Vagina (tissue), 2 donors: ENCODE measurements at regions not wholly inside any gene's neighbourhood (a gene's known extent, or its start where the extent isn't known, plus 50 kb on each side); places are given as distances from the start of the nearest gene placed in this dataset.

Source experiments
- DNase-seq, 2 donors: peaks; one replicate each; pipeline ENCODE4 v3.0.0-alpha.2; 2017; ENCODE audit errors: extremely low spot score in 2 of 2
- H3K27ac ChIP-seq: fragments of 200-600 bp; sonication (generic); one replicate; pipeline ENCODE4 v1.5.1; 2019
- H3K27me3 ChIP-seq: fragments of 200-600 bp; sonication (generic); one replicate; pipeline ENCODE4 v1.5.1; 2019
- H3K36me3 ChIP-seq, 2 donors: fragments of 200-600 bp; sonication (generic); one replicate each; pipeline ENCODE4 v1.5.1; 2017 to 2019
- H3K4me1 ChIP-seq: fragments of 200-600 bp; sonication (generic); one replicate; pipeline ENCODE4 v1.5.1; 2019
- H3K4me3 ChIP-seq, 2 donors: fragments of 200-600 bp; sonication (generic); 1 replicate in 1 of 2; 2 replicates in 1 of 2; pipeline ENCODE4 v1.5.1; 2016 to 2019
- H3K9me3 ChIP-seq: fragments of 200-600 bp; sonication (generic); one replicate; pipeline ENCODE4 v1.5.1; 2019
- POLR2A ChIP-seq, 2 donors: fragments of 450-650 bp; IDR thresholded peaks; one replicate each; pipeline ENCODE4 v1.6.1; 2017; ENCODE audit warnings: antibody characterized with exemption in 2 of 2, mild to moderate bottlenecking in 2 of 2, moderate library complexity in 2 of 2
- POLR2AphosphoS5 ChIP-seq, 2 donors: sonication (generic); formaldehyde crosslinking; IDR thresholded peaks; one replicate each; pipeline ENCODE4 v1.9.0; 2017; ENCODE audit warnings: antibody characterized with exemption in 2 of 2, mild to moderate bottlenecking in 2 of 2, low read depth in 1 of 2; ENCODE audit not compliant: insufficient read depth in 1 of 2
- intact Hi-C: fragments of 100-400 bp; cut with DNase I; formaldehyde crosslinking; loops from one replicate; pipeline ENCODE4 v1.15.1; 2023
- TF ChIP-seq, protein P1 (sequence below), 3 experiments: fragments of 450-650 bp in 2 of 3; fragments of 200-600 bp in 1 of 3; sonication (generic) in 1 of 3; IDR thresholded peaks; one replicate each; pipeline ENCODE4 v1.5.1; 2017 to 2019; ENCODE audit warnings: antibody characterized with exemption in 3 of 3, mild to moderate bottlenecking in 2 of 3, moderate library complexity in 2 of 3

DNA sequence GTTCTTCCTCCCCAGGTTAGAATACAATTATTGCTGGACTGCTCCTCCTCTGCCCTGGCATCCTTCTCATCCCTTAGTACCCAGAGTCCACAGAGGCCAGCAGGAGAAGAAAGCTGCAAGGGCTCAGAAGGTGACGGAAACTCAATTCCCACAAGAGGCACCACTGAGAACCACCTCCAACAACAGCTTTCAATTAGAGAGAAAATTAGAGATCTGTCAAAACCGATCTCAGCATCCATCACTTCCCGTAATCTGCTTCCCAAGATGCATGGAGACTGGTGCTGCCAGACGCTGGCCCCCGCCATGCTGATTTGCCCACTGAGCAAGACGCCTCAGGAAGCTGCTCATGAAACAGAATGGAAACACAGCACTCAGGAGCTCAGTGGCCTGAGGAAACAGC lies 135.0 kb upstream of the PRICKLE2 start:
- no peaks in the 10 kb centered on the region for H3K36me3 ChIP-seq
- intact Hi-C loops, result no loop called here
- H3K27me3 ChIP-seq, result no peaks in the 10 kb centered on the region
- no peaks in the 10 kb centered on the region for H3K4me1 ChIP-seq
- no peak overlapping the region for H3K4me3 ChIP-seq
- TF ChIP-seq, protein P1, sequence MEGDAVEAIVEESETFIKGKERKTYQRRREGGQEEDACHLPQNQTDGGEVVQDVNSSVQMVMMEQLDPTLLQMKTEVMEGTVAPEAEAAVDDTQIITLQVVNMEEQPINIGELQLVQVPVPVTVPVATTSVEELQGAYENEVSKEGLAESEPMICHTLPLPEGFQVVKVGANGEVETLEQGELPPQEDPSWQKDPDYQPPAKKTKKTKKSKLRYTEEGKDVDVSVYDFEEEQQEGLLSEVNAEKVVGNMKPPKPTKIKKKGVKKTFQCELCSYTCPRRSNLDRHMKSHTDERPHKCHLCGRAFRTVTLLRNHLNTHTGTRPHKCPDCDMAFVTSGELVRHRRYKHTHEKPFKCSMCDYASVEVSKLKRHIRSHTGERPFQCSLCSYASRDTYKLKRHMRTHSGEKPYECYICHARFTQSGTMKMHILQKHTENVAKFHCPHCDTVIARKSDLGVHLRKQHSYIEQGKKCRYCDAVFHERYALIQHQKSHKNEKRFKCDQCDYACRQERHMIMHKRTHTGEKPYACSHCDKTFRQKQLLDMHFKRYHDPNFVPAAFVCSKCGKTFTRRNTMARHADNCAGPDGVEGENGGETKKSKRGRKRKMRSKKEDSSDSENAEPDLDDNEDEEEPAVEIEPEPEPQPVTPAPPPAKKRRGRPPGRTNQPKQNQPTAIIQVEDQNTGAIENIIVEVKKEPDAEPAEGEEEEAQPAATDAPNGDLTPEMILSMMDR (IDR thresholded peaks at IDR 0.05), result no peak
- TF ChIP-seq POLR2AphosphoS5 (IDR thresholded peaks at IDR 0.05; ENCODE audit: insufficient read depth in 1 of 2, low read depth in 1 of 2) (no peak), POLR2A (IDR thresholded peaks at IDR 0.05) (no peak)
- DNase-seq, result no peak
- no peak overlapping the region for H3K27ac ChIP-seq
- no peaks in the 10 kb centered on the region for H3K9me3 ChIP-seq

- H3K27ac ChIP-seq, result no peak overlapping the region
- H3K27me3 ChIP-seq, result no peaks in the 10 kb centered on the region
- no peaks in the 10 kb centered on the region for H3K9me3 ChIP-seq
- TF ChIP-seq, protein P1 (IDR thresholded peaks at IDR 0.05), result no peak
- TF ChIP-seq POLR2A (IDR thresholded peaks at IDR 0.05), result no peak
- no peak for TF ChIP-seq POLR2AphosphoS5 (IDR thresholded peaks at IDR 0.05; ENCODE audit: insufficient read depth in 1 of 2, low read depth in 1 of 2)
- no peaks in the 10 kb centered on the region for H3K36me3 ChIP-seq
- DNase-seq, result no peak
- intact Hi-C loops, result no loop called here
- peaks cover under 1% of the 10 kb centered on the region for H3K4me1 ChIP-seq
- H3K4me3 ChIP-seq, result no peak overlapping the region
Measured at GRCh38 chr3:64359735-64360134, 134.5 kb upstream of the PRICKLE2 start.

DNA sequence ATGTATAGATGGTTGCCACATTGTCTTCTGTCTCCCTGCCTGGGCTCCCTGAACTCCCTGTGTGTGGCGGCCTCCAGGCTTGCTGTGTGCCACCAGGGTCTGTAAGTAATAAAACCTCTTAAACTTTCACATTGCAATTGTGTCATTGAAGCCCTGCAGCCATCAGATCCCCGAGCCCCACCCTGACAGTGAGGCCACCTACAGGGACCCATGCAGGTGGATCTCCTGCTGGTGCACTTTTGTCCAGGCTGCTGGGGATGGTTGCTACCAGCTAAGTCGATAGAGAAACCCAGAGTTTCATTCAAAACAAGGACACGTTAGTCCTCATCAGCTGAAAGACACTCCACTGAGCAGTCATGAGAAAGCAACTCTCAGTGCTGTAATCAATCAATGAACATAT lies 133.6 kb upstream of the PRICKLE2 start:
- Histone ChIP-seq H3K4me1 (peaks cover 7% of the 10 kb centered on the region), H3K27me3 (no peaks in the 10 kb centered on the region), H3K4me3 (no peak overlapping the region), H3K9me3 (no peaks in the 10 kb centered on the region), H3K36me3 (no peaks in the 10 kb centered on the region), H3K27ac (no peak overlapping the region)
- TF ChIP-seq POLR2A (IDR thresholded peaks at IDR 0.05) (no peak), POLR2AphosphoS5 (IDR thresholded peaks at IDR 0.05; ENCODE audit: insufficient read depth in 1 of 2, low read depth in 1 of 2) (no peak)
- TF ChIP-seq, protein P1 (IDR thresholded peaks at IDR 0.05), result no peak
- intact Hi-C loops, result no loop called here
- no peak for DNase-seq

- no peak for DNase-seq
- intact Hi-C loops, result no loop called here
- Histone ChIP-seq H3K4me3 (no peak overlapping the region), H3K27me3 (no peaks in the 10 kb centered on the region), H3K4me1 (peaks cover 13% of the 10 kb centered on the region), H3K9me3 (no peaks in the 10 kb centered on the region), H3K27ac (no peak overlapping the region), H3K36me3 (no peaks in the 10 kb centered on the region)
- no peak for TF ChIP-seq POLR2AphosphoS5 (IDR thresholded peaks at IDR 0.05; ENCODE audit: insufficient read depth in 1 of 2, low read depth in 1 of 2)
- TF ChIP-seq POLR2A (IDR thresholded peaks at IDR 0.05), result no peak
- TF ChIP-seq, protein P1 (IDR thresholded peaks at IDR 0.05), result no peak
Measured at GRCh38 chr3:64358176-64358575, 132.9 kb upstream of the PRICKLE2 start.

DNA sequence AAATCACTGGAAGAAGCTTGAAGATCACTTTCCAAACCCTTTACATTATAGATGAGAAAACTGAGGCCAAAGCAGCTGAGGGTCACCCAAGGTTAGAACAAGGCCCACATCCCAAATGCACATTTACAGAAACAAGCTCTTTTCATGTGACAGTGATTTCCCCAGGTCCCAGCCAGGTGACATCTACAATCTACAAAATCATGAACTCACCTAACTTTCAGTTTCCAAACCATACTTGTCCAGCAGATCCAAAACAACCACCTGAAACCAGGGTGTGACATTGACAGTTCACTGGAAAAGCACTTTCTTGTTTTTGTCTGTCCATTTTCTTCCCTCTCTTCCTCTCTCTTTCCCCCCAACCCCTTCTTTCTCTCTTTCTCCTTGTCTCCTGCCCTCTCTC lies 132.2 kb upstream of the PRICKLE2 start:
- H3K36me3 ChIP-seq, result no peaks in the 10 kb centered on the region
- DNase-seq, result no peak
- H3K4me1 ChIP-seq, result peaks cover 18% of the 10 kb centered on the region
- H3K27ac ChIP-seq, result no peak overlapping the region
- no peaks in the 10 kb centered on the region for H3K27me3 ChIP-seq
- intact Hi-C loops, result no loop called here
- no peak overlapping the region for H3K4me3 ChIP-seq
- TF ChIP-seq, protein P1 (IDR thresholded peaks at IDR 0.05), result no peak
- TF ChIP-seq POLR2A (IDR thresholded peaks at IDR 0.05), result no peak
- no peak for TF ChIP-seq POLR2AphosphoS5 (IDR thresholded peaks at IDR 0.05; ENCODE audit: insufficient read depth in 1 of 2, low read depth in 1 of 2)
- H3K9me3 ChIP-seq, result no peaks in the 10 kb centered on the region
